Dendritic cell treated with granulocyte-macrophage colony-stimulating factor and Interleukin-4, amounts not matched to agents 40 ng/mL and 50 ng/mL, for 4 days (primary cell): ENCODE measurements at regions not wholly inside any gene's neighbourhood (a gene's known extent, or its start where the extent isn't known, plus 50 kb on each side); places are given as distances from the start of the nearest gene placed in this dataset.
"Not testable (repeated sequence)": the region's sequence is repeated elsewhere in the genome, so short reads cannot be mapped to it uniquely, and the experiment has no call there.

Source experiments
- H3K27ac Mint-ChIP-seq: one replicate; pipeline ENCODE4 v1.8.0; 2022; ENCODE audit warnings: mild to moderate bottlenecking, mixed read lengths
- H3K27me3 Mint-ChIP-seq: one replicate; pipeline ENCODE4 v1.8.0; 2022; ENCODE audit warnings: mild to moderate bottlenecking, mixed read lengths
- H3K36me3 Mint-ChIP-seq: one replicate; pipeline ENCODE4 v1.8.0; 2022; ENCODE audit warnings: low read depth, mixed read lengths
- H3K4me1 Mint-ChIP-seq: one replicate; pipeline ENCODE4 v1.8.0; 2022; ENCODE audit warnings: low read depth, mixed read lengths
- H3K4me3 Mint-ChIP-seq: one replicate; pipeline ENCODE4 v1.8.0; 2022; ENCODE audit warnings: mild to moderate bottlenecking, moderate library complexity, mixed read lengths
- H3K9me3 Mint-ChIP-seq: one replicate; pipeline ENCODE4 v1.8.0; 2022; ENCODE audit warnings: mixed read lengths
- intact Hi-C: fragments of 100-400 bp; cut with micrococcal nuclease; formaldehyde crosslinking; loops from one replicate; pipeline ENCODE4 v1.15.0; 2022

- Mint-ChIP-seq H3K27ac (no peak overlapping the region), H3K4me3 (no peak overlapping the region)
Measured at GRCh38 chr4:189506080-189506479, 434.6 kb upstream of the FRG1 start.

GRCh38 chr4:189507060-189507459, 433.6 kb upstream of the FRG1 start:
- Mint-ChIP-seq H3K27ac (no peak overlapping the region), H3K4me3 (no peak overlapping the region), H3K4me1 (peaks cover 6% of the 10 kb centered on the region), H3K27me3 (no peaks in the 10 kb centered on the region), H3K36me3 (no peaks in the 10 kb centered on the region), H3K9me3 (peaks cover 8% of the 10 kb centered on the region)
- intact Hi-C loops = no loop called here

More at GRCh38 chr4:189506080-189506479, 434.6 kb upstream of the FRG1 start:
- Mint-ChIP-seq H3K4me1 (peaks cover 6% of the 10 kb centered on the region), H3K9me3 (peaks cover 8% of the 10 kb centered on the region), H3K27me3 (no peaks in the 10 kb centered on the region), H3K36me3 (no peaks in the 10 kb centered on the region)
- intact Hi-C loops = no loop called here

GRCh38 chr4:189510601-189511000, 430.1 kb upstream of the FRG1 start:
- no peak overlapping the region for H3K27ac Mint-ChIP-seq
- intact Hi-C loops = no loop called here

GRCh38 chr4:189511581-189511980, 429.1 kb upstream of the FRG1 start:
- Mint-ChIP-seq H3K36me3 (no peaks in the 10 kb centered on the region), H3K4me3 (no peak overlapping the region), H3K27ac (no peak overlapping the region), H3K4me1 (no peaks in the 10 kb centered on the region), H3K9me3 (peaks cover 8% of the 10 kb centered on the region), H3K27me3 (no peaks in the 10 kb centered on the region)
- intact Hi-C loops = no loop called here

More at GRCh38 chr4:189510601-189511000, 430.1 kb upstream of the FRG1 start:
- H3K4me3 Mint-ChIP-seq = no peak overlapping the region
- no peaks in the 10 kb centered on the region for H3K36me3 Mint-ChIP-seq
- H3K27me3 Mint-ChIP-seq = no peaks in the 10 kb centered on the region
- peaks cover 8% of the 10 kb centered on the region for H3K9me3 Mint-ChIP-seq
- H3K4me1 Mint-ChIP-seq = no peaks in the 10 kb centered on the region

- intact Hi-C loops = no loop called here
- H3K4me3 Mint-ChIP-seq = no peak overlapping the region
Measured at GRCh38 chr4:189513421-189513820, 427.3 kb upstream of the FRG1 start.

GRCh38 chr4:189514209-189514608, 426.5 kb upstream of the FRG1 start:
- no peak overlapping the region for H3K4me3 Mint-ChIP-seq
- H3K27me3 Mint-ChIP-seq = no peaks in the 10 kb centered on the region
- H3K36me3 Mint-ChIP-seq = no peaks in the 10 kb centered on the region
- H3K4me1 Mint-ChIP-seq = no peaks in the 10 kb centered on the region
- no peak overlapping the region for H3K27ac Mint-ChIP-seq
- intact Hi-C loops = no loop called here
- H3K9me3 Mint-ChIP-seq = peaks cover 8% of the 10 kb centered on the region

More at GRCh38 chr4:189513421-189513820, 427.3 kb upstream of the FRG1 start:
- H3K36me3 Mint-ChIP-seq = no peaks in the 10 kb centered on the region
- no peaks in the 10 kb centered on the region for H3K4me1 Mint-ChIP-seq
- H3K27ac Mint-ChIP-seq = no peak overlapping the region
- H3K9me3 Mint-ChIP-seq = peaks cover 8% of the 10 kb centered on the region
- H3K27me3 Mint-ChIP-seq = no peaks in the 10 kb centered on the region

- Mint-ChIP-seq H3K4me3 (no peak overlapping the region), H3K4me1 (no peaks in the 10 kb centered on the region), H3K27me3 (no peaks in the 10 kb centered on the region), H3K9me3 (no peaks in the 10 kb centered on the region), H3K36me3 (no peaks in the 10 kb centered on the region), H3K27ac (no peak overlapping the region)
- intact Hi-C loops = no loop called here
Measured at GRCh38 chr4:189516902-189517301, 423.8 kb upstream of the FRG1 start.

GRCh38 chr4:189519186-189519585, 421.5 kb upstream of the FRG1 start:
- no peaks in the 10 kb centered on the region for H3K36me3 Mint-ChIP-seq
- no peak overlapping the region for H3K4me3 Mint-ChIP-seq
- intact Hi-C loops = no loop called here
- H3K27me3 Mint-ChIP-seq = no peaks in the 10 kb centered on the region
- H3K27ac Mint-ChIP-seq = no peak overlapping the region
- no peaks in the 10 kb centered on the region for H3K4me1 Mint-ChIP-seq
- peaks cover 4% of the 10 kb centered on the region for H3K9me3 Mint-ChIP-seq

- Mint-ChIP-seq H3K4me3 (no peak overlapping the region), H3K27ac (no peak overlapping the region), H3K9me3 (peaks cover 36% of the 10 kb centered on the region), H3K27me3 (no peaks in the 10 kb centered on the region), H3K36me3 (no peaks in the 10 kb centered on the region), H3K4me1 (no peaks in the 10 kb centered on the region)
- intact Hi-C loops = no loop called here
Measured at GRCh38 chr4:189525304-189525703, 415.4 kb upstream of the FRG1 start.

- no peaks in the 10 kb centered on the region for H3K4me1 Mint-ChIP-seq
Measured at GRCh38 chr4:189530848-189531247, 409.8 kb upstream of the FRG1 start.

GRCh38 chr4:189533603-189534002, 407.1 kb upstream of the FRG1 start:
- no peak overlapping the region for H3K4me3 Mint-ChIP-seq
- intact Hi-C loops = no loop called here

More at GRCh38 chr4:189530848-189531247, 409.8 kb upstream of the FRG1 start:
- H3K27me3 Mint-ChIP-seq = no peaks in the 10 kb centered on the region
- intact Hi-C loops = no loop called here
- H3K36me3 Mint-ChIP-seq = no peaks in the 10 kb centered on the region
- H3K9me3 Mint-ChIP-seq = peaks cover 40% of the 10 kb centered on the region
- H3K4me3 Mint-ChIP-seq = no peak overlapping the region
- H3K27ac Mint-ChIP-seq = no peak overlapping the region

GRCh38 chr4:189547559-189547958, 393.1 kb upstream of the FRG1 start:
- Mint-ChIP-seq H3K4me1 (peaks cover 5% of the 10 kb centered on the region), H3K36me3 (no peaks in the 10 kb centered on the region), H3K27ac (no peak overlapping the region), H3K4me3 (no peak overlapping the region), H3K27me3 (no peaks in the 10 kb centered on the region), H3K9me3 (no peaks in the 10 kb centered on the region)
- intact Hi-C loops = no loop called here

More at GRCh38 chr4:189533603-189534002, 407.1 kb upstream of the FRG1 start:
- H3K27ac Mint-ChIP-seq = no peak overlapping the region
- no peaks in the 10 kb centered on the region for H3K4me1 Mint-ChIP-seq
- H3K9me3 Mint-ChIP-seq = peaks cover 46% of the 10 kb centered on the region
- H3K36me3 Mint-ChIP-seq = no peaks in the 10 kb centered on the region
- H3K27me3 Mint-ChIP-seq = no peaks in the 10 kb centered on the region

- H3K4me1 Mint-ChIP-seq = peaks cover 12% of the 10 kb centered on the region
- intact Hi-C loops = no loop called here
Measured at GRCh38 chr4:189548484-189549125, 392.1 kb upstream of the FRG1 start.

GRCh38 chr4:189551931-189552670, 388.6 kb upstream of the FRG1 start:
- H3K36me3 Mint-ChIP-seq, intact Hi-C loops, H3K4me3 Mint-ChIP-seq, H3K9me3 Mint-ChIP-seq, H3K27me3 Mint-ChIP-seq, H3K27ac Mint-ChIP-seq, H3K4me1 Mint-ChIP-seq: not testable (repeated sequence)

More at GRCh38 chr4:189548484-189549125, 392.1 kb upstream of the FRG1 start:
- Mint-ChIP-seq H3K4me3 (no peak overlapping the region), H3K27me3 (no peaks in the 10 kb centered on the region), H3K27ac (no peak overlapping the region), H3K9me3 (no peaks in the 10 kb centered on the region), H3K36me3 (no peaks in the 10 kb centered on the region)
